BJ (cell line): ENCODE measurements at regions not wholly inside any gene's neighbourhood (a gene's known extent, or its start where the extent isn't known, plus 50 kb on each side); places are given as distances from the start of the nearest gene placed in this dataset.

Experiments
- CTCF ChIA-PET: fragments of 350-600 bp; formaldehyde crosslinking; extraction: SDS; loops from one replicate; lab custom pipeline; 2021; ENCODE audit warnings: antibody characterized with exemption, inconsistent platforms; lab: Yijun Ruan, JAX
- POLR2A ChIA-PET: fragments of 300-600 bp; sonication (Branson Sonifier 250); formaldehyde crosslinking; extraction: SDS; loops from one replicate; lab custom pipeline; 2021; ENCODE audit warnings: antibody characterized with exemption; lab: Charles Lee
- DNase-seq: peaks from one replicate; pipeline ENCODE4 v3.0.0-alpha.2; 2011; ENCODE audit warnings: low read depth
- H3K27me3 ChIP-seq: 2 replicates; pipeline ENCODE4 v1.6.0; 2011; ENCODE audit warnings: low read length; ENCODE audit not compliant: control insufficient read depth, insufficient read depth
- H3K36me3 ChIP-seq: 2 replicates; pipeline ENCODE4 v1.5.1; 2011; ENCODE audit warnings: low read length; ENCODE audit not compliant: control insufficient read depth, insufficient read depth
- H3K4me3 ChIP-seq: 2 replicates; pipeline ENCODE4 v1.5.1; 2011; ENCODE audit warnings: low read depth, mild to moderate bottlenecking, control low read depth, low read length
- TF ChIP-seq, protein P1 (sequence below): IDR thresholded peaks from 2 replicates; pipeline ENCODE4 v1.5.1; 2011; ENCODE audit warnings: low read depth, mild to moderate bottlenecking, control low read depth, inconsistent platforms, low read length, moderate library complexity; ENCODE audit not compliant: insufficient read depth

GRCh38 chr13:62829486-62829885 is 1413.8 kb upstream of the PCDH20 start:
- Histone ChIP-seq H3K36me3 (no peaks in the 10 kb centered on the region), H3K4me3 (no peak overlapping the region), H3K27me3 (no peaks in the 10 kb centered on the region)
- TF ChIP-seq, protein P1, sequence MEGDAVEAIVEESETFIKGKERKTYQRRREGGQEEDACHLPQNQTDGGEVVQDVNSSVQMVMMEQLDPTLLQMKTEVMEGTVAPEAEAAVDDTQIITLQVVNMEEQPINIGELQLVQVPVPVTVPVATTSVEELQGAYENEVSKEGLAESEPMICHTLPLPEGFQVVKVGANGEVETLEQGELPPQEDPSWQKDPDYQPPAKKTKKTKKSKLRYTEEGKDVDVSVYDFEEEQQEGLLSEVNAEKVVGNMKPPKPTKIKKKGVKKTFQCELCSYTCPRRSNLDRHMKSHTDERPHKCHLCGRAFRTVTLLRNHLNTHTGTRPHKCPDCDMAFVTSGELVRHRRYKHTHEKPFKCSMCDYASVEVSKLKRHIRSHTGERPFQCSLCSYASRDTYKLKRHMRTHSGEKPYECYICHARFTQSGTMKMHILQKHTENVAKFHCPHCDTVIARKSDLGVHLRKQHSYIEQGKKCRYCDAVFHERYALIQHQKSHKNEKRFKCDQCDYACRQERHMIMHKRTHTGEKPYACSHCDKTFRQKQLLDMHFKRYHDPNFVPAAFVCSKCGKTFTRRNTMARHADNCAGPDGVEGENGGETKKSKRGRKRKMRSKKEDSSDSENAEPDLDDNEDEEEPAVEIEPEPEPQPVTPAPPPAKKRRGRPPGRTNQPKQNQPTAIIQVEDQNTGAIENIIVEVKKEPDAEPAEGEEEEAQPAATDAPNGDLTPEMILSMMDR = no peak
- no peak for DNase-seq
- ChIA-PET CTCF (no interaction called here), POLR2A (no interaction called here)

- H3K36me3 ChIP-seq = no peaks in the 10 kb centered on the region
- H3K27me3 ChIP-seq = no peaks in the 10 kb centered on the region
- no peak for DNase-seq
- TF ChIP-seq, protein P1 = no peak
- no peak overlapping the region for H3K4me3 ChIP-seq
- POLR2A ChIA-PET = no interaction called here
- CTCF ChIA-PET = no interaction called here
Observed at GRCh38 chr13:62799931-62800436, 1384.3 kb upstream of the PCDH20 start.

GRCh38 chr13:62799038-62799535 is 1383.4 kb upstream of the PCDH20 start:
- DNase-seq = no peak
- ChIA-PET CTCF (no interaction called here), POLR2A (no interaction called here)
- no peak overlapping the region for H3K4me3 ChIP-seq
- H3K36me3 ChIP-seq = no peaks in the 10 kb centered on the region
- no peaks in the 10 kb centered on the region for H3K27me3 ChIP-seq
- TF ChIP-seq, protein P1 = no peak

GRCh38 chr13:62793850-62794249 is 1378.2 kb upstream of the PCDH20 start:
- CTCF ChIA-PET = no interaction called here
- TF ChIP-seq, protein P1 = no peak
- POLR2A ChIA-PET = no interaction called here

GRCh38 chr13:62781866-62782265 is 1366.2 kb upstream of the PCDH20 start:
- no peak overlapping the region for H3K4me3 ChIP-seq
- TF ChIP-seq, protein P1 = no peak
- ChIA-PET POLR2A (no interaction called here), CTCF (no interaction called here)
- H3K36me3 ChIP-seq = no peaks in the 10 kb centered on the region
- no peak for DNase-seq
- H3K27me3 ChIP-seq = no peaks in the 10 kb centered on the region

More at GRCh38 chr13:62793850-62794249, 1378.2 kb upstream of the PCDH20 start:
- Histone ChIP-seq H3K27me3 (no peaks in the 10 kb centered on the region), H3K36me3 (no peaks in the 10 kb centered on the region), H3K4me3 (no peak overlapping the region)
- no peak for DNase-seq
